ENCODE measurements at regions not wholly inside any gene's neighbourhood (a gene's known extent, or its start where the extent isn't known, plus 50 kb on each side); places are given as distances from the start of the nearest gene placed in this dataset.

DNA sequence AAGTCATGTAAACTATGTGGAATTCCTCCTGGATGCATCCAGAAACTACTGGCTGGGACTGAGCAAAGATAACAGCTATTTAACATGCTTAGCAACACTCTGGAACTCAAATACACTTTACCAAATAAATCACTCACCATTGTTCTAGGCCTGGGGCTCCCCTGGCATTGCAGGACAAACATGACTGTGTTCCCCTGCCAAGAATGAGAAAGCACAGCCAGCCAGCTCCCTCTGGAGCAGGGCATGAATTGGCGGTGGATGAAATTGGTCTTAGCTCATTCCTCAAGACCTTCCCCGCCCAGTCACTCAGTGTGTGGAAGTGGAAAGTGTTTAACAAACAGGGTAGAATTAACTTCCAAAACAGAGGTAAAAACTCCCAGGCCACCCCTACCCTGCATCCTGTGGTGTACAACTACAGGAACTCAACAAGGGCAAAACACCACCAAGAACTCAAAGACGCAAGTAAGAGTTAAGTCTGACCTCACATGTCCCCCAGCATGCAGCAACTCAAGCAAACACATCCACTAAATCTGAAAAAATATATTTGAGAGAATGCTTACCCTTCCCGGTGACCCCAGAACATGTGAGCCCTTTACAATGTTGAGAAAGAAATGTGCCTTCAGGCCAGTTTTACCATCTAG is 58.4 kb upstream of the BDKRB2 start:
- TF ChIP-seq, protein P1, sequence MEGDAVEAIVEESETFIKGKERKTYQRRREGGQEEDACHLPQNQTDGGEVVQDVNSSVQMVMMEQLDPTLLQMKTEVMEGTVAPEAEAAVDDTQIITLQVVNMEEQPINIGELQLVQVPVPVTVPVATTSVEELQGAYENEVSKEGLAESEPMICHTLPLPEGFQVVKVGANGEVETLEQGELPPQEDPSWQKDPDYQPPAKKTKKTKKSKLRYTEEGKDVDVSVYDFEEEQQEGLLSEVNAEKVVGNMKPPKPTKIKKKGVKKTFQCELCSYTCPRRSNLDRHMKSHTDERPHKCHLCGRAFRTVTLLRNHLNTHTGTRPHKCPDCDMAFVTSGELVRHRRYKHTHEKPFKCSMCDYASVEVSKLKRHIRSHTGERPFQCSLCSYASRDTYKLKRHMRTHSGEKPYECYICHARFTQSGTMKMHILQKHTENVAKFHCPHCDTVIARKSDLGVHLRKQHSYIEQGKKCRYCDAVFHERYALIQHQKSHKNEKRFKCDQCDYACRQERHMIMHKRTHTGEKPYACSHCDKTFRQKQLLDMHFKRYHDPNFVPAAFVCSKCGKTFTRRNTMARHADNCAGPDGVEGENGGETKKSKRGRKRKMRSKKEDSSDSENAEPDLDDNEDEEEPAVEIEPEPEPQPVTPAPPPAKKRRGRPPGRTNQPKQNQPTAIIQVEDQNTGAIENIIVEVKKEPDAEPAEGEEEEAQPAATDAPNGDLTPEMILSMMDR (conservative IDR thresholded peaks at IDR 0.05): no peak
- TF ChIP-seq EZH2 (IDR thresholded peaks at IDR 0.05; ENCODE audit: low read depth): no peak
